ENCODE measurements at regions not wholly inside any gene's neighbourhood (a gene's known extent, or its start where the extent isn't known, plus 50 kb on each side); places are given as distances from the start of the nearest gene placed in this dataset.

DNA sequence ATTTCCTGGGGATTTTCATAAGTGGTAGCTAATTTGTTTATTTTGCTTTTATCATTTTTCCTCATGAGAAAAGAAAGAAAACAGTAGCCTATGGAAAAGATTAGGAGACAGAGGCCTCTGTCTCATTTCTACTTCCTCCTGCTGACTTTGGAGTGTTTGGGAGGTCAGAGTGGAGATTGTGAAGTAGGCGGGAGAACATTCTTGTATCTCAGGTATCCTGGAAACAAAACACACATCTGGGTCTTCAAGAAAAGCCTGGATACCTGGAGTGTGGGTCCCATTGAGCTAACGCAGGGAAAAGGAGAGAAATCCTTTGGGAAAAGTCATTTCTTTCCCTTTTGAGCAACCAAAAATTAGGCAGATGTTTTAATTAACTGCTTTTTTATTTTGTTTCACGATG, 161.5 kb upstream of the DMAC1 start:
- DNase-seq (ENCODE audit: low read depth), result no peak
- H3K4me3 ChIP-seq (ENCODE audit: low read length), result no peak overlapping the region
- TF ChIP-seq, protein P1, sequence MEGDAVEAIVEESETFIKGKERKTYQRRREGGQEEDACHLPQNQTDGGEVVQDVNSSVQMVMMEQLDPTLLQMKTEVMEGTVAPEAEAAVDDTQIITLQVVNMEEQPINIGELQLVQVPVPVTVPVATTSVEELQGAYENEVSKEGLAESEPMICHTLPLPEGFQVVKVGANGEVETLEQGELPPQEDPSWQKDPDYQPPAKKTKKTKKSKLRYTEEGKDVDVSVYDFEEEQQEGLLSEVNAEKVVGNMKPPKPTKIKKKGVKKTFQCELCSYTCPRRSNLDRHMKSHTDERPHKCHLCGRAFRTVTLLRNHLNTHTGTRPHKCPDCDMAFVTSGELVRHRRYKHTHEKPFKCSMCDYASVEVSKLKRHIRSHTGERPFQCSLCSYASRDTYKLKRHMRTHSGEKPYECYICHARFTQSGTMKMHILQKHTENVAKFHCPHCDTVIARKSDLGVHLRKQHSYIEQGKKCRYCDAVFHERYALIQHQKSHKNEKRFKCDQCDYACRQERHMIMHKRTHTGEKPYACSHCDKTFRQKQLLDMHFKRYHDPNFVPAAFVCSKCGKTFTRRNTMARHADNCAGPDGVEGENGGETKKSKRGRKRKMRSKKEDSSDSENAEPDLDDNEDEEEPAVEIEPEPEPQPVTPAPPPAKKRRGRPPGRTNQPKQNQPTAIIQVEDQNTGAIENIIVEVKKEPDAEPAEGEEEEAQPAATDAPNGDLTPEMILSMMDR (IDR thresholded peaks at IDR 0.05; ENCODE audit: insufficient read depth, low read depth, low read length, missing control alignments), result no peak

DNA sequence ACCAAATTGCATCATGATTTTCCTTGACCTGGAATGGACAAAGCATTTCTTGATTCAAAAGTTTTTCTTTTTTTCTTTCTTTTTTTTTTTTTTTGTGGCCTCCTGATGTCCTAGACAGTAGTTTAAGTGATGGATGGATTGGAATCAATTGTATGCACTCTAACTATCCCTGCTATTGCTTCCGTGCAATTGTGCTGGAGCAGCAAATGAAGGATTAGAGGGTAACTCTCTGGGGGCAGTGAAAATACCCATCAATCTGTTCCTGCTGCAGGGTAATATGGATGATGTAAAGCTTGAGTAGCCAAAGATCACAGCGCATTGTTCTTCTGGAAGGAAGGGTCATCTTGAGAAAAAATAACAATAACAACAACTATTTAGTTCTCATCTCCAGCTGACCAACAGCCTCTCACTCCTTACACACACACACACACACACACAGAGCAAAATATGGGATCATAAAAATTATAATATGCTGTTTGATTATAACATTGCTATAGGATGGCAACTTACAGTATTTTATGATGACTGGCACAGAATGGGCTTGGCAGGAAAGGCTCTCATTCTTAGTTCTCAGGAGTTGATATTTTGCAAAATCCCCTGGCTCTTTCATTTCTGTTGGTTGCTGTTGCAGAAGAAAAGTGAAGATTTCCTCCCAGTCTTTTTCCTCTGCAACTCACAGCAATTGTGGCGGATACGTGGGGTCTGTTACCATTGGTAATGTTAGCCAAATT, 160.9 kb upstream of the DMAC1 start:
- TF ChIP-seq, protein P1 (IDR thresholded peaks at IDR 0.05; ENCODE audit: insufficient read depth, low read depth, low read length, missing control alignments), result no peak
- no peak for DNase-seq (ENCODE audit: low read depth)
- no peak overlapping the region for H3K4me3 ChIP-seq (ENCODE audit: low read length)

DNA sequence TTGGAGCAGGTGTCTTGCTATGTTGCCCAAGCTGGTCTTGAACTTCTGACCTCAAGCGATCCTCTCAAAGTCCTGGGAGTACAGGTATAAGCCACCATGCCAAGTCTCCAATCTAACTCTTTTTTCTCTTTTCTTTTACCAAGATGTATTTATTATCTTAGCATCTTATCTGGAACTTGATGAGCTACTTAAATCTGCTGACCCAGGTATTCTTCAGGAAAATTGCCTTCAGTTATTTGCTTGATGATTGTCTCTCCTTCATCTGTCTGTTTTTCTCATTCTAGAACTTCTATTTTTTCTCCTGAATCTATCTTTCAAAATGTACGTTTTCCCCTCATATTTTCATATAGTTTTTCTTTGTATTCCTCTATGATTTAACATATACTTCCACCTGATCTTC, 158.2 kb upstream of the DMAC1 start:
- TF ChIP-seq, protein P1 (IDR thresholded peaks at IDR 0.05; ENCODE audit: insufficient read depth, low read depth, low read length, missing control alignments), result no peak
- no peak for DNase-seq (ENCODE audit: low read depth)
- H3K4me3 ChIP-seq (ENCODE audit: low read length), result no peak overlapping the region

DNA sequence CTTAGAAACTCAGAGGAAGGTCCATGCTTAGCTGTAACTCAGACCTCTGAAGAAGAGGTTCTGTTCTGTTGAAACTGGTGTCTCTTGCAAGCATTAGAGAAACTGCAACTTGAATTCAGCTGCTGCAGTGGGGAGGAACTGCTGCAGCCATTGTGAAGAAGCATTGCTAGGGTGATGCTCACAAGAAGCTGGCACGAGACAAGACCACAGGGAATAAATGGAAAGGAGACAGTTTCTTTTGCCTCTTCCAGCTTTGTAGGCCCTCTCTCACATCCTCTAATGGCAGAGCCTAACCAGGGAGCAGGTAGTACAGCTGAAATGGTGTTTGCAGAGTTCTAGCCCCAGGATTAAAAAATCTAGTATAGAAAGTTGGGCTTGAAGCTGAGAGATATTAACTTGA, 148.0 kb upstream of the DMAC1 start:
- TF ChIP-seq, protein P1 (IDR thresholded peaks at IDR 0.05; ENCODE audit: insufficient read depth, low read depth, low read length, missing control alignments), result no peak
- no peak overlapping the region for H3K4me3 ChIP-seq (ENCODE audit: low read length)
- DNase-seq (ENCODE audit: low read depth), result no peak

DNA sequence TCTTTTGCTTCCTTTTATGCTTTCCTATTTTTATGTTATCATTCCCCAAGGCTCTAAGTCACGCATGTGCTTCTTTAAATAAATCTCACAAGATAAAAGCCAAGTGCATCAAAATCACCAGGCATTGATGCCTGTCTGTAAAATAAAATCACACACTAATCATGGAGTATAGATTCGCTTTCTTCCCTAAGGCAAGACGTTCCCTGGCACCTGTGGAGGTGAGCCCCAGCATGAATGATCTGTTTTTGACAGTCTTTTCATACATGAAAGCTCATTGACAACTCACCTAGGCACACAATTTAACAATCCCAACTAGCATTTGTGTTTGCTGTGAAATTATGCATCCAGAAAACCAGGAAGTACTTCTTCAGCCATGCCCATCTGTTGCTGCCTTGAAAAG, 146.9 kb upstream of the DMAC1 start:
- no peak overlapping the region for H3K4me3 ChIP-seq (ENCODE audit: low read length)
- TF ChIP-seq, protein P1 (IDR thresholded peaks at IDR 0.05; ENCODE audit: insufficient read depth, low read depth, low read length, missing control alignments), result no peak
- no peak for DNase-seq (ENCODE audit: low read depth)

DNA sequence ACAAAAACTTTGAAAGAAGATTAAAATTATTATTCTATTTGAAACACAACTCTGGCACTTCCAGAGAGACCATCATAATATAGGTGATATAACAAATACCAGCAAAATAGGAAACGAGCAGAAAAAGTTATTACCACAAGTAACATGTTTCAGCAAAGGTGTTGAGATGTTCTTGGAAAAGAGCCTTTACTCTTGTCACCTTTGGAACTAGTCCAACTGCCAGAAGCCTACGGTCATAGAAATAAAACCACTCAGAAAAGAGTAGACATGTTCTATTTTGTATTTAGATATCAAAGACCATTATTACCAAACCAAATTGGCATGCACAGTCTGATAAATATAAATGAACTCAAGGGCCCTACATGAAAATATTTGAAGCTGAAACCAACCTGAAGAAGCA, 145.0 kb upstream of the DMAC1 start:
- H3K4me3 ChIP-seq (ENCODE audit: low read length), result no peak overlapping the region
- no peak for DNase-seq (ENCODE audit: low read depth)
- TF ChIP-seq, protein P1 (IDR thresholded peaks at IDR 0.05; ENCODE audit: insufficient read depth, low read depth, low read length, missing control alignments), result no peak

Data from epithelial cell of esophagus (primary cell).